K562 (cell line): ENCODE measurements at regions not wholly inside any gene's neighbourhood (a gene's known extent, or its start where the extent isn't known, plus 50 kb on each side); places are given as distances from the start of the nearest gene placed in this dataset.

Experiments
- BDP1 ChIP-seq: IDR thresholded peaks from 3 replicates; pipeline ENCODE4 v1.6.1; 2011; ENCODE audit not compliant: insufficient read length, insufficient read depth
- BHLHE40 ChIP-seq: IDR thresholded peaks from 2 replicates; pipeline ENCODE4 v1.6.1; 2011; ENCODE audit warnings: low read length, improper control_type of control experiment
- BRCA1 ChIP-seq, 2 experiments: fragments of 450-650 bp in 1 of 2; sonication (generic) in 1 of 2; formaldehyde crosslinking in 1 of 2; IDR thresholded peaks; 2 replicates each; pipeline versions ENCODE4 v1.5.0 to v1.6.1; 2017 to 2020; ENCODE audit warnings: mild to moderate bottlenecking in 1 of 2, missing genetic modification reagents in 1 of 2
- FOXA1 ChIP-seq: fragments of 450-650 bp; IDR thresholded peaks from 2 replicates; pipeline ENCODE4 v1.6.1; 2016; ENCODE audit warnings: mild to moderate bottlenecking, borderline replicate concordance
- FUS ChIP-seq: fragments of 200-400 bp; formaldehyde crosslinking; optimal IDR thresholded peaks from 2 replicates; pipeline ENCODE3; 2017; ENCODE audit warnings: low read depth, low read length
- GTF2A2 ChIP-seq: IDR thresholded peaks from 2 replicates; pipeline ENCODE4 v1.6.1; 2016; ENCODE audit warnings: mild to moderate bottlenecking, missing genetic modification characterization, missing compliant biosample characterization
- HMG20B ChIP-seq: fragments of 250-450 bp; sonication (Bioruptor Pico); IDR thresholded peaks from 2 replicates; pipeline ENCODE4 v1.5.0; 2021; ENCODE audit warnings: mild to moderate bottlenecking
- MEIS2 ChIP-seq: fragments of 450-650 bp; IDR thresholded peaks from 2 replicates; pipeline ENCODE4 v1.6.1; 2014; ENCODE audit warnings: mild to moderate bottlenecking; ENCODE audit not compliant: partially characterized antibody
- RUNX1 ChIP-seq: sonication (generic); IDR thresholded peaks from 2 replicates; pipeline ENCODE4 v1.6.1; 2016; ENCODE audit warnings: antibody characterized with exemption, low read depth
- SIN3A ChIP-seq, 2 experiments: fragments of 150-350 bp in 1 of 2; IDR thresholded peaks; 2 replicates each; pipeline ENCODE4 v1.6.1; 2011 to 2016; ENCODE audit warnings: borderline replicate concordance in 2 of 2, low read depth in 2 of 2, low read length in 2 of 2, mild to moderate bottlenecking in 2 of 2, moderate library complexity in 2 of 2; ENCODE audit not compliant: control insufficient read depth in 1 of 2
- SIN3B ChIP-seq: fragments of 450-650 bp; IDR thresholded peaks from 2 replicates; pipeline ENCODE4 v1.6.1; 2017; ENCODE audit warnings: low read depth, mild to moderate bottlenecking, moderate library complexity
- TAF9B ChIP-seq: fragments of 450-650 bp; IDR thresholded peaks from 2 replicates; pipeline ENCODE4 v1.6.1; 2018; ENCODE audit warnings: mild to moderate bottlenecking; ENCODE audit not compliant: partially characterized antibody
- TARDBP ChIP-seq: fragments of 450-650 bp; IDR thresholded peaks from 2 replicates; pipeline ENCODE4 v1.6.1; 2016
- U2AF1 ChIP-seq: fragments of 200-400 bp; formaldehyde crosslinking; optimal IDR thresholded peaks from 2 replicates; pipeline ENCODE3; 2017; ENCODE audit warnings: mild to moderate bottlenecking, low read depth, low read length, moderate library complexity
- ZNF253 ChIP-seq: fragments of 250-450 bp; sonication (Bioruptor Pico); conservative IDR thresholded peaks from 2 replicates; pipeline ENCODE4 v1.6.1; 2021; ENCODE audit warnings: mild to moderate bottlenecking
- ZNF507 ChIP-seq: conservative IDR thresholded peaks from 2 replicates; pipeline ENCODE4 v1.6.1; 2017; ENCODE audit warnings: missing genetic modification characterization, missing compliant biosample characterization
- TF ChIP-seq, protein P1 (sequence below): IDR thresholded peaks from 2 replicates; pipeline ENCODE4 v1.6.1; 2012; ENCODE audit warnings: low read depth, low read length, improper control_type of control experiment, borderline replicate concordance
- TF ChIP-seq, protein P2 (sequence below): fragments of 450-650 bp; IDR thresholded peaks from 2 replicates; pipeline ENCODE4 v1.7.1; 2018; ENCODE audit warnings: mild to moderate bottlenecking, low read depth; ENCODE audit not compliant: partially characterized antibody
- TF ChIP-seq, protein P3 (sequence below): fragments of 200-800 bp; sonication (Bioruptor generic); IDR thresholded peaks from 2 replicates; pipeline ENCODE4 v1.6.1; 2017; ENCODE audit warnings: missing genetic modification characterization, missing compliant biosample characterization
- TF ChIP-seq, protein P4 (sequence below), 3 experiments: IDR thresholded peaks in 2 of 3; conservative IDR thresholded peaks in 1 of 3; 2 replicates each; pipeline ENCODE4 v1.5.1; 2011 to 2012; ENCODE audit warnings: low read length in 3 of 3, mild to moderate bottlenecking in 3 of 3, control low read depth in 2 of 3, improper control_type of control experiment in 1 of 3, inconsistent platforms in 1 of 3, low read depth in 1 of 3, mixed read lengths in 1 of 3, moderate library complexity in 1 of 3; ENCODE audit not compliant: insufficient read depth in 2 of 3

DNA sequence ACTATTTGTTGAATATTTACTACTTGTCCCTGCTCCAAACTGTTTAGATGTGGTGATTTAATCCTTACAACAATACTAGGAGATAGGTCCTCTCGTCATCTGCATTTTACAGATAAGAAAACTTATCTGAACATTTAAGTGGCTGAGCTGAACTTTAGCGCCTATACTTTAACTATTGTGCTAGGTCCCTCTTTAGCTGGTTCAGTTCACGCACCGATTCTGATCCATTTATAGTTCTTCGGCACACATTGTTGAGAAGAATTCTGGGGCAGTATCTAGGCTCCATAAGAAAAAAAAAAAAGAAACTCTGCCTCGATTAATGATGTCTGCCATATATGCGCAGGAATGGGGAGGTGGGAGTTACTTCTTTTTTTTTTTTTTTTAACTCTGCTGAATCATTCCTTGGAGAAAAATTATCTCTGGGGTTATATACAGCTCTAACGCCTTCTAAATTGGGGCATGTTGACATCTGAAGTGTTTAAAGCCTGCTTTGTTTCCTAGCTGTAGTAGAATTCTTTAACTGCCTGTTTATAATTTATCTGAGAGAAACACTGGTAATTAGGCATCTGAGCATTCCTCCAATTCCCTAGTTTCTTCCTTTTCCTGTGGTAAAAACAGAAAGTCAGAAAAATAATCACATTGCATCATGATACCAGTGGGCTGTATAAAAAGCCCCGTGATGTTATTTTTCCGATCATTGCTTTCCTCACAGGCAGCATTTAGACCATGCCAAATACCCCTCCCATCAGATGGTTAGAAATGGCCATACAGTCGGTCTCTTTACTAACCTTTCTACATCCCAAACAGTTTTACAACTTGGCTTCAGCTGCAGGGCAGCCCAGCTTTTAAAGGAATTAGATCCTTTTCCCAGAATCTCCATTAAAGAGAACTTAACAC lies 98.5 kb upstream of the KDM7A start (continued):
- TF ChIP-seq BHLHE40 (no peak), GTF2A2 (no peak), ZNF507 (tag) (no peak), TAF9B (no peak), SIN3A (IDR thresholded peaks at IDR 0.05; ENCODE audit: borderline replicate concordance in 2 of 2, control insufficient read depth in 1 of 2, low read depth in 2 of 2, low read length in 2 of 2) (no peak), FOXA1 (no peak; the same call in 1 of the 2 replicates), TARDBP (no peak), SIN3B (no peak), FUS (no peak), U2AF1 (no peak), RUNX1 (no peak), BDP1 (no peak), BRCA1 (IDR thresholded peaks at IDR 0.05) (no peak), BRCA1 (CRISPR knock-in tag; IDR thresholded peaks at IDR 0.05) (no peak), ZNF253 (CRISPR knock-in tag) (no peak), HMG20B (CRISPR knock-in tag) (no peak), MEIS2 (peak; percentile 47)
- TF ChIP-seq, protein P1, sequence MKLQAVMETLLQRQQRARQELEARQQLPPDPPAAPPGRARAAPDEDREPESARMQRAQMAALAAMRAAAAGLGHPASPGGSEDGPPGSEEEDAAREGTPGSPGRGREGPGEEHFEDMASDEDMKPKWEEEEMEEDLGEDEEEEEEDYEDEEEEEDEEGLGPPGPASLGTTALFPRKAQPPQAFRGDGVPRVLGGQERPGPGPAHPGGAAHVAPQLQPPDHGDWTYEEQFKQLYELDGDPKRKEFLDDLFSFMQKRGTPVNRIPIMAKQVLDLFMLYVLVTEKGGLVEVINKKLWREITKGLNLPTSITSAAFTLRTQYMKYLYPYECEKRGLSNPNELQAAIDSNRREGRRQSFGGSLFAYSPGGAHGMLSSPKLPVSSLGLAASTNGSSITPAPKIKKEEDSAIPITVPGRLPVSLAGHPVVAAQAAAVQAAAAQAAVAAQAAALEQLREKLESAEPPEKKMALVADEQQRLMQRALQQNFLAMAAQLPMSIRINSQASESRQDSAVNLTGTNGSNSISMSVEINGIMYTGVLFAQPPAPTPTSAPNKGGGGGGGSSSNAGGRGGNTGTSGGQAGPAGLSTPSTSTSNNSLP, result peak; percentile 85
- TF ChIP-seq, protein P2, sequence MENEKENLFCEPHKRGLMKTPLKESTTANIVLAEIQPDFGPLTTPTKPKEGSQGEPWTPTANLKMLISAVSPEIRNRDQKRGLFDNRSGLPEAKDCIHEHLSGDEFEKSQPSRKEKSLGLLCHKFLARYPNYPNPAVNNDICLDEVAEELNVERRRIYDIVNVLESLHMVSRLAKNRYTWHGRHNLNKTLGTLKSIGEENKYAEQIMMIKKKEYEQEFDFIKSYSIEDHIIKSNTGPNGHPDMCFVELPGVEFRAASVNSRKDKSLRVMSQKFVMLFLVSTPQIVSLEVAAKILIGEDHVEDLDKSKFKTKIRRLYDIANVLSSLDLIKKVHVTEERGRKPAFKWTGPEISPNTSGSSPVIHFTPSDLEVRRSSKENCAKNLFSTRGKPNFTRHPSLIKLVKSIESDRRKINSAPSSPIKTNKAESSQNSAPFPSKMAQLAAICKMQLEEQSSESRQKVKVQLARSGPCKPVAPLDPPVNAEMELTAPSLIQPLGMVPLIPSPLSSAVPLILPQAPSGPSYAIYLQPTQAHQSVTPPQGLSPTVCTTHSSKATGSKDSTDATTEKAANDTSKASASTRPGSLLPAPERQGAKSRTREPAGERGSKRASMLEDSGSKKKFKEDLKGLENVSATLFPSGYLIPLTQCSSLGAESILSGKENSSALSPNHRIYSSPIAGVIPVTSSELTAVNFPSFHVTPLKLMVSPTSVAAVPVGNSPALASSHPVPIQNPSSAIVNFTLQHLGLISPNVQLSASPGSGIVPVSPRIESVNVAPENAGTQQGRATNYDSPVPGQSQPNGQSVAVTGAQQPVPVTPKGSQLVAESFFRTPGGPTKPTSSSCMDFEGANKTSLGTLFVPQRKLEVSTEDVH, result peak; percentile 58
- TF ChIP-seq, protein P3, sequence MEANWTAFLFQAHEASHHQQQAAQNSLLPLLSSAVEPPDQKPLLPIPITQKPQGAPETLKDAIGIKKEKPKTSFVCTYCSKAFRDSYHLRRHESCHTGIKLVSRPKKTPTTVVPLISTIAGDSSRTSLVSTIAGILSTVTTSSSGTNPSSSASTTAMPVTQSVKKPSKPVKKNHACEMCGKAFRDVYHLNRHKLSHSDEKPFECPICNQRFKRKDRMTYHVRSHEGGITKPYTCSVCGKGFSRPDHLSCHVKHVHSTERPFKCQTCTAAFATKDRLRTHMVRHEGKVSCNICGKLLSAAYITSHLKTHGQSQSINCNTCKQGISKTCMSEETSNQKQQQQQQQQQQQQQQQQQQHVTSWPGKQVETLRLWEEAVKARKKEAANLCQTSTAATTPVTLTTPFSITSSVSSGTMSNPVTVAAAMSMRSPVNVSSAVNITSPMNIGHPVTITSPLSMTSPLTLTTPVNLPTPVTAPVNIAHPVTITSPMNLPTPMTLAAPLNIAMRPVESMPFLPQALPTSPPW (CRISPR knock-in tag), result peak; percentile 56
- TF ChIP-seq, protein P4, sequence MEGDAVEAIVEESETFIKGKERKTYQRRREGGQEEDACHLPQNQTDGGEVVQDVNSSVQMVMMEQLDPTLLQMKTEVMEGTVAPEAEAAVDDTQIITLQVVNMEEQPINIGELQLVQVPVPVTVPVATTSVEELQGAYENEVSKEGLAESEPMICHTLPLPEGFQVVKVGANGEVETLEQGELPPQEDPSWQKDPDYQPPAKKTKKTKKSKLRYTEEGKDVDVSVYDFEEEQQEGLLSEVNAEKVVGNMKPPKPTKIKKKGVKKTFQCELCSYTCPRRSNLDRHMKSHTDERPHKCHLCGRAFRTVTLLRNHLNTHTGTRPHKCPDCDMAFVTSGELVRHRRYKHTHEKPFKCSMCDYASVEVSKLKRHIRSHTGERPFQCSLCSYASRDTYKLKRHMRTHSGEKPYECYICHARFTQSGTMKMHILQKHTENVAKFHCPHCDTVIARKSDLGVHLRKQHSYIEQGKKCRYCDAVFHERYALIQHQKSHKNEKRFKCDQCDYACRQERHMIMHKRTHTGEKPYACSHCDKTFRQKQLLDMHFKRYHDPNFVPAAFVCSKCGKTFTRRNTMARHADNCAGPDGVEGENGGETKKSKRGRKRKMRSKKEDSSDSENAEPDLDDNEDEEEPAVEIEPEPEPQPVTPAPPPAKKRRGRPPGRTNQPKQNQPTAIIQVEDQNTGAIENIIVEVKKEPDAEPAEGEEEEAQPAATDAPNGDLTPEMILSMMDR (IDR thresholded peaks at IDR 0.05 in 2 of 3, conservative IDR thresholded peaks at IDR 0.05 in 1 of 3; ENCODE audit: insufficient read depth in 2 of 3, low read depth in 1 of 3, low read length in 3 of 3), result no peak
